Activated naive CD8-positive, alpha-beta T cell treated with anti-CD3 and anti-CD28 coated beads, Interleukin-2, amount 10 ng/mL, durations not matched to agents 7 days and 5 days (primary cell): ENCODE measurements at regions not wholly inside any gene's neighbourhood (a gene's known extent, or its start where the extent isn't known, plus 50 kb on each side); places are given as distances from the start of the nearest gene placed in this dataset.

Experiments used
- ATAC-seq: fragments of 150-1000 bp; cut with Tn5 transposase; one replicate; pipeline ENCODE4 v1.10.0; 2021; ENCODE audit warnings: low read depth, moderate library complexity
- POLR2A ChIA-PET: fragments of 350-600 bp; sonication (Branson Sonifier 250); formaldehyde crosslinking; loops from one replicate; lab custom pipeline; 2021; ENCODE audit warnings: antibody characterized with exemption; lab: Charles Lee
- DNase-seq: peaks from one replicate; pipeline ENCODE4 v3.0.0; 2021
- H3K27ac Mint-ChIP-seq: one replicate; pipeline ENCODE4 v1.8.0; 2022; ENCODE audit warnings: mild to moderate bottlenecking, mixed read lengths
- H3K27me3 Mint-ChIP-seq: one replicate; pipeline ENCODE4 v1.8.0; 2022; ENCODE audit warnings: mild to moderate bottlenecking, moderate library complexity, mixed read lengths
- H3K36me3 Mint-ChIP-seq: one replicate; pipeline ENCODE4 v1.8.0; 2021; ENCODE audit warnings: mild to moderate bottlenecking, mixed read lengths
- H3K4me1 Mint-ChIP-seq: one replicate; pipeline ENCODE4 v1.8.0; 2021; ENCODE audit warnings: mixed read lengths
- H3K4me3 Mint-ChIP-seq: one replicate; pipeline ENCODE4 v1.8.0; 2022; ENCODE audit warnings: mild to moderate bottlenecking, moderate library complexity, mixed read lengths
- H3K9me3 Mint-ChIP-seq: one replicate; pipeline ENCODE4 v1.8.0; 2021; ENCODE audit warnings: mixed read lengths

DNA sequence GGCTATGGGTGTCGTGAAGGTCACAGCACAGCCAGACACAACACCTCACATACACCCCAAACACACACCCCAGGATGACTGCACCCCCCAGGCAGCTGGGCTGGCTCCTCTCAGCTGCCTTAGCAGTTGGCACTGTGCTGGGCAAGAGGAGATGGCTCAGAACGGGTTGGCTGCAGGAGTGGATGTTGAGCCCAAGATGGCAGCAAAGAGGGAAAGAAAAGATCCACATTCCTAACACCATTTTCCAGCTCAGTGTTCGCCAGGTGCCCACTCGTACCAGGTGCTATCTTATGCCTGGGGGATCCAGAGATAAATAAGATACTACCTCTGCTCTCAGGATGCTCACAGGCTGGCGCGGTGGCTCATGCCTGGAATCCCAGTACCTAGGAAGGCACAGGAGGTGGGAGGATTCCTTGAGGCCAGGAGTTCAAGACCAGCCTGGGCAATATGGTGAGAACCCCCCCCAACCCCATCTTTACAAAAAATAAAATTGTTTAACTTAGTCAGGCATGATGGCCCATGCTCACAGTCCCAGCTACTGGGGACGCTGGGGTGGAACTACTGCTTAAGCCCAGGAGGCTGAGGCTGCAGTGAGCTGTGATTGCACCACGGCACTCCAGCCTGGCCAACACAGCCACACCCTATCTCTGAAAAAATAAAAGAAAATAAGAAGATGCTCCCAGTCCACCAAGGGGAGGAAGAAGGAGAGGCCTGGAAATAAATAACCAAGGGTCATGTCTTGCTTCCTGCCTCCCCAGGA, 89.7 kb upstream of the ZNF507 start:
- Mint-ChIP-seq H3K4me1 (no peaks in the 10 kb centered on the region), H3K36me3 (no peaks in the 10 kb centered on the region), H3K4me3 (no peak overlapping the region), H3K9me3 (no peaks in the 10 kb centered on the region), H3K27ac (no peak overlapping the region), H3K27me3 (no peaks in the 10 kb centered on the region)
- POLR2A ChIA-PET = no interaction called here
- DNase-seq = no peak
- no peak for ATAC-seq

DNA sequence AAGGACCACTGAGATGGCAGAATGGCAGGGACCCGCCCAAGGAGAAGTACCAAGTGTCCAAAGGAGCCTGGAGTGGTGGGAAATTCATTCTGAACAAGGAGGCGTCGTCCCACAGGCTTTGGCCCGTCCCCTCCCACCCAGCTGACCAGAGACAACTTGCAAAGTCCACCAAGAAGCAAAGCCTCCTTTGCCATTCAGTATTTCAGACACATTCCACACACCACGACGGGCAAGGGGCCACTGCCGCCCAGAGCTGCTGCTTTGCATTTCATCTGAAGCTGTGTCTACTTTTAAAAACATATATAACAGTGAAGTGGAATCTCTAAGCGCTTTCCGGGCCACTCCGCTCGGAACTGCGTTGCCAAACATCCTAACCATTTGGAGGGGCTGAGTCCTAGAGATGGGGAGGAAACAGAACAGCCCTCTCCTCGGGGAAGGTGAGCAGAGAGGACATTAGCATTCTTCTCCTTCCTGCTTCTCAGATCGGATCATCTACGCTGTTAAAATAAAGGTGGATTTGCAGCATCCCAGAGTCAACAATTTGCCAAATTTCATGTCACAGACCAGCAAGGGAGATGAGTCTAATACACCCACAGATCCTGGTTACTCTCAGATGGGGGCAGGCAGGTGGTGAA, 89.0 kb upstream of the ZNF507 start:
- POLR2A ChIA-PET = no interaction called here
- Mint-ChIP-seq H3K27ac (no peak overlapping the region), H3K4me3 (no peak overlapping the region), H3K4me1 (no peaks in the 10 kb centered on the region), H3K9me3 (no peaks in the 10 kb centered on the region), H3K27me3 (no peaks in the 10 kb centered on the region), H3K36me3 (no peaks in the 10 kb centered on the region)
- ATAC-seq (no peak), DNase-seq (no peak)

GRCh38 chr19:32257326-32258073, 87.9 kb upstream of the ZNF507 start:
- POLR2A ChIA-PET = no interaction called here
- H3K27me3 Mint-ChIP-seq = no peaks in the 10 kb centered on the region
- no peaks in the 10 kb centered on the region for H3K4me1 Mint-ChIP-seq
- no peak for ATAC-seq
- H3K36me3 Mint-ChIP-seq = no peaks in the 10 kb centered on the region
- H3K4me3 Mint-ChIP-seq = no peak overlapping the region
- no peak for DNase-seq
- no peaks in the 10 kb centered on the region for H3K9me3 Mint-ChIP-seq
- no peak overlapping the region for H3K27ac Mint-ChIP-seq

DNA sequence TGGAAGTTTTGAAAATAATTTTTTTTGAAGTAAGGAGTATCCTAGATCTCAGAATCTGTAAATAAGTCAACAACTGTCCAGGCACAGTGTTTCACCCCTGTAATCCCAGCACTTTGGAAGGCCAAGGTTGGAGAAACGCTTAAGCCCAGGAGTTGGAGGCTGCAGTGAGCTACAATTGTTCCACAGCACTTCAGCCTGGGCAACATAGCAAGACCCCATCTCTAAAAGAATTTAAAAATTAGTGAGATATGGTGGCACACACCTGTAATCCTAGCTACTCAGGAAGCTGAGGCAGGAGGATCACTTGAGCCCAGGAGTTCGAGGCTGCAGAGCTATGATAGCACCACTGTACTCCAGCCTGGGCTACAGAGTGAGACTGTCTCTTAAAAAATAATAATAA, 87.2 kb upstream of the ZNF507 start:
- no peaks in the 10 kb centered on the region for H3K27me3 Mint-ChIP-seq
- H3K4me1 Mint-ChIP-seq = no peaks in the 10 kb centered on the region
- H3K36me3 Mint-ChIP-seq = no peaks in the 10 kb centered on the region
- POLR2A ChIA-PET = no interaction called here
- no peak overlapping the region for H3K4me3 Mint-ChIP-seq
- DNase-seq (no peak), ATAC-seq (no peak)
- no peak overlapping the region for H3K27ac Mint-ChIP-seq
- no peaks in the 10 kb centered on the region for H3K9me3 Mint-ChIP-seq

GRCh38 chr19:32264568-32264967, 80.8 kb upstream of the ZNF507 start:
- ATAC-seq (no peak), DNase-seq (no peak)
- H3K9me3 Mint-ChIP-seq = no peaks in the 10 kb centered on the region
- H3K27me3 Mint-ChIP-seq = no peaks in the 10 kb centered on the region
- POLR2A ChIA-PET = no interaction called here
- no peaks in the 10 kb centered on the region for H3K36me3 Mint-ChIP-seq
- H3K4me1 Mint-ChIP-seq = no peaks in the 10 kb centered on the region
- no peak overlapping the region for H3K27ac Mint-ChIP-seq
- no peak overlapping the region for H3K4me3 Mint-ChIP-seq

DNA sequence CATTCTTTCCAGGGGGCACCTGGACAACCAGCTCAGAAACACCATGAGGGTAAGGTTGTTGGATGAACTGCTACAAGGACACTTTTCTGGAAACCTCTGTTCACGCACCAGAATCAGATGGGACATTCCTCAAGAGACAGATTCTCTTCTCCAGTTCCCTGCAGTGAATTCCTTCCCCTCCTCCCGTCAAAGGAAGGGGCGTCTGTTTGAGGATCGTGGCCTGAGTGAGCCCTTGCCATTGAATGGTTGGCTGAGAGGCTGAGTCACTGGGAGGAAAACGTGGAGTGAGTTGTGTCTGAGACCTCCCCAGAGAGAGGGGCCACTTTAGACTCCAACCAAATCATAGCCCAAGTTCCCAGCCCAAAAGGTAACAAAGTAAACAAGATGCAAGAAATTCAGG, 79.4 kb upstream of the ZNF507 start:
- POLR2A ChIA-PET = no interaction called here
- no peaks in the 10 kb centered on the region for H3K27me3 Mint-ChIP-seq
- H3K4me1 Mint-ChIP-seq = no peaks in the 10 kb centered on the region
- DNase-seq (no peak), ATAC-seq (no peak)
- no peaks in the 10 kb centered on the region for H3K9me3 Mint-ChIP-seq
- no peak overlapping the region for H3K27ac Mint-ChIP-seq
- no peak overlapping the region for H3K4me3 Mint-ChIP-seq
- no peaks in the 10 kb centered on the region for H3K36me3 Mint-ChIP-seq

DNA sequence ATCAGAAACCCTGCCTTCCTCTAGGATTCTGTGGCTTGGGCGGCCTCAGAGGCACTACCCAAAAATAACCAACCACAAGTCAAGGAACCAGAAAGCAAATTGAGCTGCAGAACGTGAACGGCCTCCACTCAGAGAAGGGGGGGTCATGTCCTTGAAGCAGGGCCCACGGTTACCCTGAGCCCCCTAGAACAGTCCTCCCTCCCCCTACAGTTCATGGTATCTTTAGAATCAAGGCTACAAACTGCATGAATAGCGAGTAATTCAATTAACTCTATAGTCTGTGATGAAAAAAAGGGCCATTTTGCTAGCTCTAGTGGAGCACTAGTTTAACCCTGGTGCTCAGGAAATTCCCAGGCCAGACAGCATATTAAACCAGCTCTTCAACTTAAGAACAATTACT, 79.0 kb upstream of the ZNF507 start:
- Mint-ChIP-seq H3K4me3 (no peak overlapping the region), H3K4me1 (no peaks in the 10 kb centered on the region), H3K27me3 (no peaks in the 10 kb centered on the region), H3K27ac (no peak overlapping the region), H3K9me3 (no peaks in the 10 kb centered on the region), H3K36me3 (no peaks in the 10 kb centered on the region)
- ATAC-seq = no peak
- DNase-seq = no peak
- POLR2A ChIA-PET = no interaction called here

DNA sequence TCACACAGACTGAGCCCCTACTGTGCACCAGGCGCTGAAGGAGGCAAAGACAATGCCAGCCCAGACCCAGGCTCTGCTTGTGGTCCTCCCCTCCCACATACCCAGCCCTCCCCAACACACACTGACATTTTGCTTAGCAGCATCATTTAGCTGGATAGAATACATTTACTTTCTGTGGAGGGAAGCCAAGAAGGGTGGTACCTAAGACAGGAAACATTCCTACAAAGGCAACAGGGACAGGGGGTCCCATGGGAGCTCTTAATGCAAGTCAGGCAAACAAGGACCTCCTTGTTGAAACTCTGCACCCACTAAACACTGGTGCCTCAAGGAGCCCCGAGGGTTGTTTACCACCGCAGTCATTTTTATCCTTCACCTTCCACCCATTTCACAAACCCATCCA, 77.0 kb upstream of the ZNF507 start:
- ATAC-seq = no peak
- H3K36me3 Mint-ChIP-seq = no peaks in the 10 kb centered on the region
- peaks cover 4% of the 10 kb centered on the region for H3K27me3 Mint-ChIP-seq
- H3K9me3 Mint-ChIP-seq = no peaks in the 10 kb centered on the region
- H3K4me1 Mint-ChIP-seq = no peaks in the 10 kb centered on the region
- H3K4me3 Mint-ChIP-seq = no peak overlapping the region
- H3K27ac Mint-ChIP-seq = no peak overlapping the region
- POLR2A ChIA-PET = no interaction called here
- no peak for DNase-seq

DNA sequence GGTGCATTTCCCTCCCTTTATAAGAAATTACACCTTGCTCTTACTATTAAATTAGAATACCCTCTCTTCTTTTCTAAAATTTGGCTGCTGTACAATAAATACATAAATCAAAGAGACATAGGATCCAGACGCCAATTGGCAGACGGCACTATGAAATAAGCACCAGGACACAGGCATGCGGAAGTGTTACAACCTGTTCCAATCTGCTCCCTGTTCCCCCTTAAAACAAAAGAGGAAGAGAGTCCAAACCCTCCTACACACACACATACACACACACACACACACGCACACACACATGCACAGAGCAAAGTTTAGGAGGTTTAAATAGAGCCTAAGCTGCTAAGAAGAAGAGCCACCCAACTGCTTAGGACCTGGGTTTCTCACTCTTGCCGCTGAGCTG, 75.6 kb upstream of the ZNF507 start:
- no peaks in the 10 kb centered on the region for H3K9me3 Mint-ChIP-seq
- no peaks in the 10 kb centered on the region for H3K36me3 Mint-ChIP-seq
- H3K4me3 Mint-ChIP-seq = no peak overlapping the region
- POLR2A ChIA-PET = no interaction called here
- ATAC-seq (no peak), DNase-seq (no peak)
- no peaks in the 10 kb centered on the region for H3K4me1 Mint-ChIP-seq
- no peak overlapping the region for H3K27ac Mint-ChIP-seq
- H3K27me3 Mint-ChIP-seq = peaks cover 5% of the 10 kb centered on the region

DNA sequence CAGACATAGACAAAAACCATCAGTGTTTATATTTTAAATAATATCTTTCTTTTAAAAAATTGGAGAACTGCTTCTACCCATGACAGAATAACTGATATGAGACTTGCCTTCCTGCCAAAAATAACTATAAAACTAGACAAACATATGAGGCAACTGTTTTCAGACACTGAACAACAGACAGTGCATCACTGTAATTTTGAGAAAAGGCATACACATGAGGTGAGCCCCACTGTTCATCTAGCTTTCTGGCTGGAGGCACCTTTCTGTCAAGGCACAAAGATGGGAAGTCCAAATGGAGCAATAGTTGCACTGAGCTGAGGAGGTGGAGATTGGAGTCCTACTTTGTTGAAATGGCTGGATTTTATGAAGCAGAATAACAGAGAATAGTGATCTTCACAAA, 71.9 kb upstream of the ZNF507 start:
- Mint-ChIP-seq H3K27ac (no peak overlapping the region), H3K27me3 (peaks cover 8% of the 10 kb centered on the region), H3K4me1 (no peaks in the 10 kb centered on the region), H3K4me3 (no peak overlapping the region), H3K36me3 (no peaks in the 10 kb centered on the region), H3K9me3 (no peaks in the 10 kb centered on the region)
- no peak for DNase-seq
- POLR2A ChIA-PET = interaction anchor here (0.6 kb wide), 1 partner anchor 752 kb away, joined by 3 read pairs; no protein-coding TSS in a partner anchor
- ATAC-seq = no peak

DNA sequence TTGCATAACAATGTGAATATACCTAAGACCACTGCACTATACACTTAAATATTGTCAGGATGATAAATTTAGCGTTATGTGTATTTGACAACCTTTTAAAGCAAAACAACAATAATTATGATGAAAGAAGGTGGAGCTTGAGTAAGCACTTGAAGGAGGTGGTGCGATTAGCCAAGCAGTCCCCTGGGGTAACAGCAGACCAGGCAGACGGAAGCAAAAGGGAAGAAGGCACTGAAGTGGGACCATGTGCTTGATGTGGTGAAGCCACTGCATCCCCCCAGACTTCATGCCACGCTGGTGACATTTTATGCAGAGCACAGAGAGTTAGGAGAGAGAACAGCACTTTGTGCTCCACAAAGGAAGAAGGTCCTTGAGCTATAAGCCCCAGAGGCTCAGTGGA, 58.3 kb upstream of the ZNF507 start:
- no peaks in the 10 kb centered on the region for H3K9me3 Mint-ChIP-seq
- no peaks in the 10 kb centered on the region for H3K27me3 Mint-ChIP-seq
- no peak overlapping the region for H3K27ac Mint-ChIP-seq
- no peak overlapping the region for H3K4me3 Mint-ChIP-seq
- ATAC-seq (no peak), DNase-seq (no peak)
- no peaks in the 10 kb centered on the region for H3K36me3 Mint-ChIP-seq
- POLR2A ChIA-PET = no interaction called here
- H3K4me1 Mint-ChIP-seq = no peaks in the 10 kb centered on the region

GRCh38 chr19:32287811-32288227, 57.6 kb upstream of the ZNF507 start:
- Mint-ChIP-seq H3K27ac (no peak overlapping the region), H3K9me3 (no peaks in the 10 kb centered on the region), H3K27me3 (no peaks in the 10 kb centered on the region), H3K4me3 (no peak overlapping the region), H3K4me1 (no peaks in the 10 kb centered on the region), H3K36me3 (no peaks in the 10 kb centered on the region)
- no peak for ATAC-seq
- DNase-seq = peak; percentile 34
- POLR2A ChIA-PET = no interaction called here

- no peak for ATAC-seq
- H3K36me3 Mint-ChIP-seq = no peaks in the 10 kb centered on the region
- H3K27ac Mint-ChIP-seq = no peak overlapping the region
- peaks cover 3% of the 10 kb centered on the region for H3K27me3 Mint-ChIP-seq
- H3K4me3 Mint-ChIP-seq = no peak overlapping the region
- DNase-seq = no peak
- H3K9me3 Mint-ChIP-seq = no peaks in the 10 kb centered on the region
- H3K4me1 Mint-ChIP-seq = no peaks in the 10 kb centered on the region
- POLR2A ChIA-PET = no interaction called here
Observed at GRCh38 chr19:32289566-32290210, 55.7 kb upstream of the ZNF507 start.
